H1 (cell line): ENCODE measurements at regions not wholly inside any gene's neighbourhood (a gene's known extent, or its start where the extent isn't known, plus 50 kb on each side); places are given as distances from the start of the nearest gene placed in this dataset.

Experiments
- CTCF ChIA-PET: fragments of 300-600 bp; sonication (Branson Sonifier 250); formaldehyde crosslinking; loops from one replicate; lab custom pipeline; 2021; ENCODE audit not compliant: partially characterized antibody; lab: Charles Lee
- POLR2A ChIA-PET: fragments of 300-600 bp; sonication (Branson Sonifier 250); formaldehyde crosslinking; loops from one replicate; lab custom pipeline; 2021; ENCODE audit warnings: inconsistent platforms; ENCODE audit not compliant: partially characterized antibody; lab: Charles Lee
- DNase-seq, 2 experiments: peaks; one replicate each; pipeline versions ENCODE4 v3.0.0 to v3.0.0-alpha.2; 2010 to 2022; ENCODE audit warnings: low spot score in 2 of 2, low read depth in 1 of 2, mixed read lengths in 1 of 2
- FAIRE-seq: peaks from 2 replicates; lab custom pipeline; 2011; peaks lifted over from hg19 to GRCh38; lab: Jason Lieb, UNC
- H2AFZ ChIP-seq: 2 replicates; pipeline ENCODE4 v1.8.1; 2012; ENCODE audit warnings: low read length, inconsistent platforms
- H2AK5ac ChIP-seq: 2 replicates; pipeline ENCODE4 v1.6.1; 2013; ENCODE audit warnings: low read depth, low read length
- H2BK120ac ChIP-seq: replicated peaks from 2 replicates; pipeline ENCODE3; 2013; ENCODE audit warnings: low read depth, low read length, inconsistent platforms
- H2BK12ac ChIP-seq: 2 replicates; pipeline ENCODE4 v1.6.1; 2013; ENCODE audit warnings: low read depth, low read length
- H2BK15ac ChIP-seq: 2 replicates; pipeline ENCODE4 v1.6.1; 2013; ENCODE audit warnings: low read length
- H2BK20ac ChIP-seq: 2 replicates; pipeline ENCODE4 v1.6.1; 2013; ENCODE audit warnings: low read length
- H2BK5ac ChIP-seq: 2 replicates; pipeline ENCODE4 v1.6.1; 2013; ENCODE audit warnings: low read depth, low read length
- H3K14ac ChIP-seq: 2 replicates; pipeline ENCODE4 v1.6.1; 2013; ENCODE audit warnings: inconsistent platforms; ENCODE audit not compliant: insufficient read length
- H3K18ac ChIP-seq: 2 replicates; pipeline ENCODE4 v1.6.1; 2013; ENCODE audit warnings: low read length; ENCODE audit errors: extremely low read depth
- H3K23ac ChIP-seq: 2 replicates; pipeline ENCODE4 v1.6.1; 2013; ENCODE audit warnings: inconsistent platforms; ENCODE audit not compliant: insufficient read length
- H3K23me2 ChIP-seq: 2 replicates; pipeline ENCODE4 v1.6.1; 2013; ENCODE audit warnings: low read depth, low read length
- H3K27ac ChIP-seq: 2 replicates; pipeline ENCODE4 v1.6.1; 2011; ENCODE audit warnings: low read depth, low read length, inconsistent platforms
- H3K27me3 ChIP-seq, 4 experiments: replicated peaks in 1 of 4; 1 replicate in 1 of 4; 2 replicates in 3 of 4; pipeline versions ENCODE4 v1.6.1 to v1.8.1; 2011 to 2013; ENCODE audit warnings: low read length in 3 of 4, mild to moderate bottlenecking in 3 of 4, inconsistent platforms in 2 of 4, mixed read lengths in 2 of 4, moderate library complexity in 1 of 4; ENCODE audit not compliant: control insufficient read depth in 3 of 4, insufficient read depth in 3 of 4; ENCODE audit errors: extremely low read depth in 1 of 4
- H3K36me3 ChIP-seq, 4 experiments: 2 replicates each; pipeline versions ENCODE4 v1.6.1 to v1.8.1; 2011 to 2013; ENCODE audit warnings: mild to moderate bottlenecking in 4 of 4, low read length in 3 of 4, moderate library complexity in 2 of 4, control low read depth in 1 of 4, inconsistent platforms in 1 of 4; ENCODE audit not compliant: insufficient read depth in 4 of 4, control insufficient read depth in 2 of 4
- H3K4ac ChIP-seq: replicated peaks from 2 replicates; pipeline ENCODE3; 2013; ENCODE audit warnings: low read length, low read depth, mixed read lengths, inconsistent platforms; ENCODE audit not compliant: insufficient read length
- H3K4me1 ChIP-seq, 4 experiments: replicated peaks in 1 of 4; 1 replicate in 1 of 4; 2 replicates in 3 of 4; pipeline versions ENCODE4 v1.6.1 to v1.8.1; 2011 to 2013; ENCODE audit warnings: low read length in 3 of 4, inconsistent platforms in 2 of 4, mixed read lengths in 1 of 4; ENCODE audit not compliant: insufficient read depth in 4 of 4, control insufficient read depth in 3 of 4
- H3K4me2 ChIP-seq, 2 experiments: 2 replicates each; pipeline versions ENCODE4 v1.6.1 to v1.8.1; 2011 to 2013; ENCODE audit warnings: low read depth in 2 of 2, low read length in 2 of 2, control low read depth in 1 of 2, inconsistent platforms in 1 of 2, mild to moderate bottlenecking in 1 of 2; ENCODE audit not compliant: insufficient read depth in 1 of 2
- H3K4me3 ChIP-seq, 4 experiments: fragments of 200-600, 300-600 bp in 1 of 4; sonication (generic), shearing (Covaris generic), sonication (Bioruptor Twin) in 1 of 4; 2 replicates each; pipeline versions ENCODE4 v1.5.1 to v1.8.1; 2011 to 2016; ENCODE audit warnings: low read length in 4 of 4, low read depth in 3 of 4, control low read depth in 2 of 4, inconsistent platforms in 2 of 4, mild to moderate bottlenecking in 2 of 4, mixed read lengths in 1 of 4, moderate library complexity in 1 of 4; ENCODE audit not compliant: insufficient read depth in 2 of 4; ENCODE audit errors: extremely low read depth in 1 of 4
- H3K56ac ChIP-seq: replicated peaks from 2 replicates; pipeline ENCODE3; 2013; ENCODE audit warnings: low read depth, mild to moderate bottlenecking, mixed read lengths, low read length, inconsistent platforms; ENCODE audit not compliant: insufficient read length
- H3K79me1 ChIP-seq: 2 replicates; pipeline ENCODE4 v1.6.1; 2013; ENCODE audit warnings: low read depth, low read length, control low read depth
- H3K79me2 ChIP-seq, 2 experiments: 2 replicates each; pipeline versions ENCODE4 v1.6.1 to v1.8.1; 2012 to 2013; ENCODE audit warnings: low read length in 2 of 2, mild to moderate bottlenecking in 2 of 2, inconsistent platforms in 1 of 2; ENCODE audit not compliant: insufficient read depth in 2 of 2, control insufficient read depth in 1 of 2
- H3K9ac ChIP-seq, 4 experiments: replicated peaks in 1 of 4; 1 replicate in 1 of 4; 2 replicates in 3 of 4; pipeline versions ENCODE4 v1.6.1 to v1.8.1; 2011 to 2013; ENCODE audit warnings: low read depth in 3 of 4, low read length in 3 of 4, control low read depth in 2 of 4, mild to moderate bottlenecking in 2 of 4, moderate library complexity in 2 of 4, inconsistent platforms in 1 of 4; ENCODE audit errors: extremely low read depth in 1 of 4
- H3K9me3 ChIP-seq, 2 experiments: 2 replicates each; pipeline versions ENCODE4 v1.6.1 to v1.8.1; 2012 to 2013; ENCODE audit warnings: mild to moderate bottlenecking in 2 of 2, moderate library complexity in 2 of 2, control low read depth in 1 of 2, inconsistent platforms in 1 of 2, low read depth in 1 of 2, low read length in 1 of 2, mixed read lengths in 1 of 2; ENCODE audit not compliant: insufficient read depth in 2 of 2
- H4K20me1 ChIP-seq, 2 experiments: replicated peaks in 1 of 2; 2 replicates each; pipeline versions ENCODE3 to v1.8.1; 2011 to 2013; ENCODE audit warnings: inconsistent platforms in 2 of 2, low read length in 2 of 2, mild to moderate bottlenecking in 1 of 2; ENCODE audit not compliant: insufficient read depth in 2 of 2, control insufficient read depth in 1 of 2
- H4K5ac ChIP-seq: 2 replicates; pipeline ENCODE4 v1.6.1; 2013; ENCODE audit warnings: low read length, low read depth, mixed read lengths, inconsistent platforms; ENCODE audit not compliant: insufficient read length
- H4K8ac ChIP-seq: 2 replicates; pipeline ENCODE4 v1.8.0; 2013; ENCODE audit warnings: mild to moderate bottlenecking, moderate library complexity, low read length, inconsistent platforms; ENCODE audit not compliant: insufficient read depth; ENCODE audit errors: extremely low read depth
- H4K91ac ChIP-seq: replicated peaks from 2 replicates; pipeline ENCODE3; 2013; ENCODE audit warnings: low read length, mixed read lengths, inconsistent platforms; ENCODE audit not compliant: insufficient read length
- BRCA1 ChIP-seq: IDR thresholded peaks from 2 replicates; pipeline ENCODE4 v1.6.1; 2012; ENCODE audit warnings: low read depth, low read length, improper control_type of control experiment
- EP300 ChIP-seq, 2 experiments: IDR thresholded peaks; 1 replicate in 1 of 2; 2 replicates in 1 of 2; pipeline ENCODE4 v1.6.1; 2011 to 2012; ENCODE audit warnings: low read depth in 2 of 2, low read length in 2 of 2, mild to moderate bottlenecking in 2 of 2, borderline replicate concordance in 1 of 2, inconsistent platforms in 1 of 2, moderate library complexity in 1 of 2
- HDAC2 ChIP-seq, 2 experiments: fragments of 300-600 bp in 1 of 2; sonication (generic) in 1 of 2; IDR thresholded peaks; 2 replicates each; pipeline ENCODE4 v1.6.1; 2011 to 2012; ENCODE audit warnings: low read depth in 2 of 2, low read length in 2 of 2, mild to moderate bottlenecking in 2 of 2, moderate library complexity in 2 of 2, borderline replicate concordance in 1 of 2, inconsistent platforms in 1 of 2
- JUN ChIP-seq: IDR thresholded peaks from 2 replicates; pipeline ENCODE4 v1.6.1; 2011; ENCODE audit warnings: low read depth, mild to moderate bottlenecking, improper control_type of control experiment, low read length
- NANOG ChIP-seq: IDR thresholded peaks from 2 replicates; pipeline ENCODE4 v1.6.1; 2011; ENCODE audit warnings: low read length, low read depth, mild to moderate bottlenecking, inconsistent platforms; ENCODE audit not compliant: insufficient read depth, poor library complexity, severe bottlenecking
- RBBP5 ChIP-seq: IDR thresholded peaks from 2 replicates; pipeline ENCODE4 v1.7.1; 2012; ENCODE audit warnings: low read depth, mild to moderate bottlenecking, inconsistent platforms, low read length, moderate library complexity, borderline replicate concordance
- SP2 ChIP-seq: IDR thresholded peaks from 2 replicates; pipeline ENCODE4 v1.6.1; 2012; ENCODE audit warnings: mild to moderate bottlenecking, low read length, inconsistent platforms
- YY1 ChIP-seq: IDR thresholded peaks from 2 replicates; pipeline ENCODE4 v1.6.1; 2011; ENCODE audit warnings: low read depth, mild to moderate bottlenecking, low read length
- WGBS, 2 experiments: shearing (Covaris generic) in 1 of 2; methylation state at CpG; one replicate each; pipeline versions ENCODE4 v1.1.6 to v1.1.7; 2013 to 2015; ENCODE audit warnings: low lambda C conversion rate in 2 of 2, mixed read lengths in 2 of 2, inconsistent platforms in 1 of 2, low coverage in 1 of 2, missing lambda C conversion rate in 1 of 2; ENCODE audit not compliant: insufficient replicate concordance in 2 of 2, insufficient coverage in 1 of 2, insufficient read length in 1 of 2; ENCODE audit errors: extremely low coverage in 1 of 2, missing lambda C conversion rate in 1 of 2; 5-methylcytosine and 5-hydroxymethylcytosine counted together
- TF ChIP-seq, protein P1 (sequence below): IDR thresholded peaks from 2 replicates; pipeline ENCODE4 v1.6.1; 2011; ENCODE audit warnings: low read depth, mild to moderate bottlenecking, low read length; ENCODE audit not compliant: insufficient read depth

DNA sequence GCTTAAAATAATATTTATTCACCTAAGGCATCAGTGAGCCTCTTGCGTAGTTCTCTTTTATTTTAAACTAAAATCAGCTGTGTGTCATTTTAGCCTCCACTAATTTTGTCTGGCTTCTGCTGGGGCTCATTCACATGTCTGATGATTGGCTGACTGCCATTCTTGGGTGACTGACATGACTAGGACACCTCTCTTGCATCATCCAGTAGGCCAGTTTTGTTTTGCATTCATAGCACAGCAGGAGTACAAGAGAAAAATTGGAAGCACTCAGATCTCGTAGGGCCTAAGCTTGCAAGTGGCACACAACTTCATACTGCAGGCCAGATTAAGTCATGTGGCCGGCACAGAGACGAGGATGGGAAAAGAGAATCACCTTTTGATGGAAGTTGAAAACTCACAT, 1226.5 kb downstream of the GALC start:
- ChIA-PET POLR2A (no interaction called here), CTCF (no interaction called here)
- Histone ChIP-seq H3K4me1 (peaks cover 0 to 3% (median 0%) of the 10 kb centered on the region in 4 experiments; a peak in 1 of 7 replicates), H2BK12ac (no peak overlapping the region), H3K79me2 (no peaks in the 10 kb centered on the region), H2AFZ (no peak overlapping the region; the same call in 1 of the 2 replicates), H4K91ac (no peak overlapping the region), H3K27me3 (no peaks in the 10 kb centered on the region), H2BK120ac (no peak overlapping the region), H2AK5ac (no peak overlapping the region), H3K36me3 (no peaks in the 10 kb centered on the region), H3K23me2 (no peaks in the 10 kb centered on the region), H4K5ac (no peak overlapping the region), H3K14ac (no peak overlapping the region), H3K56ac (no peak overlapping the region), H3K27ac (no peak overlapping the region), H3K23ac (no peak overlapping the region), H2BK20ac (no peak overlapping the region), H3K4me3 (no peak overlapping the region), H2BK15ac (no peak overlapping the region), H3K9me3 (no peaks in the 10 kb centered on the region), H3K79me1 (no peaks in the 10 kb centered on the region), H3K9ac (no peak overlapping the region), H4K8ac (no peak overlapping the region), H3K4me2 (no peak overlapping the region), H2BK5ac (no peak overlapping the region), H3K18ac (no peak overlapping the region), H3K4ac (no peak overlapping the region), H4K20me1 (no peaks in the 10 kb centered on the region)
- TF ChIP-seq JUN = no peak
- no peak for TF ChIP-seq BRCA1
- TF ChIP-seq RBBP5 = no peak
- TF ChIP-seq HDAC2 (IDR thresholded peaks at IDR 0.05; ENCODE audit: borderline replicate concordance in 1 of 2, low read depth in 2 of 2, low read length in 2 of 2) = no peak
- no peak for TF ChIP-seq SP2
- TF ChIP-seq EP300 (IDR thresholded peaks at IDR 0.05; ENCODE audit: borderline replicate concordance in 1 of 2, low read depth in 2 of 2, low read length in 2 of 2) = no peak
- TF ChIP-seq YY1 = no peak
- TF ChIP-seq, protein P1, sequence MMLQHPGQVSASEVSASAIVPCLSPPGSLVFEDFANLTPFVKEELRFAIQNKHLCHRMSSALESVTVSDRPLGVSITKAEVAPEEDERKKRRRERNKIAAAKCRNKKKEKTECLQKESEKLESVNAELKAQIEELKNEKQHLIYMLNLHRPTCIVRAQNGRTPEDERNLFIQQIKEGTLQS = no peak
- no peak for TF ChIP-seq NANOG
- WGBS, 2 experiments = 91% methylated on average over 4 of the region's 4 CpGs; no CpG with 5 or more reads in 1 of the 2 experiments
- DNase-seq = no peak
- no peak for FAIRE-seq
